HG03139 (cell line): ENCODE measurements at regions not wholly inside any gene's neighbourhood (a gene's known extent, or its start where the extent isn't known, plus 50 kb on each side); places are given as distances from the start of the nearest gene placed in this dataset.
"Not testable (repeated sequence)": the region's sequence is repeated elsewhere in the genome, so short reads cannot be mapped to it uniquely, and the experiment has no call there.

Experiments
- ATAC-seq: cut with Tn5 transposase; IDR thresholded peaks from one replicate; pipeline ENCODE4 v1.9.1; 2021; ENCODE audit not compliant: unreplicated experiment

- ATAC-seq = no peak
Measured at GRCh38 chr1:113292603-113293255, 97.6 kb upstream of the MAGI3 start.

- ATAC-seq = no peak
Measured at GRCh38 chr1:113293256-113293626, 97.1 kb upstream of the MAGI3 start.

GRCh38 chr1:113297749-113298148 is 92.6 kb upstream of the MAGI3 start:
- no peak for ATAC-seq

GRCh38 chr1:113298941-113299340 is 91.4 kb upstream of the MAGI3 start:
- ATAC-seq = no peak

GRCh38 chr1:113302636-113303035 is 87.7 kb upstream of the MAGI3 start:
- ATAC-seq = no peak

- no peak for ATAC-seq
Measured at GRCh38 chr1:113303267-113303666, 87.0 kb upstream of the MAGI3 start.

GRCh38 chr1:113305029-113305428 is 85.3 kb upstream of the MAGI3 start:
- not testable (repeated sequence) for ATAC-seq

DNA sequence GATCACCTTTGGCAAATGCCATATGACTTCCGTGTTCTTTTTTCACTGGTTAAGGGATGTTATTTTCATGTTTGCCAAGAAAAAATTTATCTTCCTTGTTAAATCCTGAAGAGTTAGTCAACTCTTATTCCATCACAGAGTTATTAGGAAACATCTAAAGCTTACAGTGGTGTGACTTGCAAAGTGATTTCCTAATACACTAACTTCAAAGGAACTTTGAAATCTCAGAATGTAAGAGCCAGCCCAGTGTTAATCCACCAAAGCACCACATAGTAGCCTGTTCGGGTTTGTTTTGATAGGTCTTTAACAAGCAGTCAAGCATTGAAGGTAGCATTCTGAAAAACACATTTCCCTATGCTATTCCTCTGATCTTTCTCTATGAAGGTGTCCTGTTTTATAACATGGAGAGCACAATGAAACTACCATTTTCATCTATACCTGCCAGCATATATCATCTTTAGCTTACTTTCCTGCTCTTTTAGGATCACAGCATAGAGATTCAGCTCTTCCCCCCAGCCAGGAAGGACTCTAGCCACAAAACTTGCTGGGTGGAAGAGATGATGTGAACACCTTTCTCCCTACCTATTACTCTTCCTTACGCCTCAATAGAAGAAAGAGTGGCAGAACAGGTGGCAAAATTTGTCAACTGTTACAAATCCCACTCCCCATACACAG is 82.4 kb upstream of the MAGI3 start:
- ATAC-seq = no peak

DNA sequence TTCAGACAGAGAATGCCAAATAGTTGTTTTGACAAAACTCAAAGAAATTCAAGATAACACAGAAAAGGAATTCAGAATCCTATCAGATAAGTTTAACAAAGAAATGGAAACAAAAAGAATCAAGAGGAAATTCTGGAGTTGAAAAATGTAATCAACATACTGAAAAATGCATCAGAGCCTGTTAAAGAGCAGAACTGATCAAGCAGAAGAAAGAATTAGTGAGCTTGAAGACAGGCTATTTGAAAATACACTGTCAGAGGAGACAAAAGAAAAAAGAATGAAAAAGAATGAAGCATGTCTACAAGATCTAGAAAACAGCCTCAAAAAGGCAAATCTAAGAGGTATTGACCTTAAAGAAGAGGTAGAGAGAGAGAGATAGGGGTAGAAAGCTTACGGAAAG is 77.7 kb upstream of the MAGI3 start:
- not testable (repeated sequence) for ATAC-seq

DNA sequence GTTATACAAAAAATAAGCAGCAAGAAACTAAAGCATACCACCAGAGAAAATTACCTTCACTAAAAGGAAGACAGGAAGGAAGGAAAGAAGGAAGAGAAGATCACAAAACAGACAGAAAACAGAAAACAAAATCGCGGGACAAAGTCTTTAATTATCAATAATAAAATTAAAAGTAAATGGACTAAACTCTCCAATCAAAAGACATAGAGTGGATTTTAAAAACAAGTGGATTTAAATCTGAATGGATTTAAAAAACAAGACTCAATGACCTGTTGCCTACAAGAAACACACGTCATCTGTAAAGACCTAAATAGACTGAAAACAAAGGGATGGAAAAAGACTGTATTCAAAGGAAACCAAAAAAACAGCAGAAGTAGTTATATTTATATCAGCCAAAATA is 75.7 kb upstream of the MAGI3 start:
- ATAC-seq = no peak

GRCh38 chr1:113320272-113320671 is 70.0 kb upstream of the MAGI3 start:
- no peak for ATAC-seq

- ATAC-seq = no peak
Measured at GRCh38 chr1:113320972-113321680, 69.2 kb upstream of the MAGI3 start.

GRCh38 chr1:113321771-113322387 is 68.4 kb upstream of the MAGI3 start:
- ATAC-seq = no peak

DNA sequence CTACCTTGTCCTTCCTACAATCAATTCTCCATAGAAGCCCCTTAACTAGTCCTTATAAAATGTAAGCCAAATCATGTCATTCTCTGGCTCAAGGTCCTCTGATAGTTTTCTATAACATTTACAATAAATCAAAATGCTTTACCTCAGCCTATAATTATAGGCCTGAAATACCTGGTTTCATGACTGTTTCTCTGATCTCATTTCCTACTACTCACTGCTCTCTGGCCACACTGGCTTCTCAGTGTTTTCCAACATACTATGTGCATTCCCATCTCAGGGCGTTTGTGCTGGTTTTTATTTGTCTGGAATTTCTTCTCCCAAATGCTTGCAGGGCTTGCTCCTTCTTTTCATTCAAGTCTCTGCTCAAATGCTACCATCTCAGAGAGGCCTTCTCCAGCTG is 67.9 kb upstream of the MAGI3 start:
- no peak for ATAC-seq

DNA sequence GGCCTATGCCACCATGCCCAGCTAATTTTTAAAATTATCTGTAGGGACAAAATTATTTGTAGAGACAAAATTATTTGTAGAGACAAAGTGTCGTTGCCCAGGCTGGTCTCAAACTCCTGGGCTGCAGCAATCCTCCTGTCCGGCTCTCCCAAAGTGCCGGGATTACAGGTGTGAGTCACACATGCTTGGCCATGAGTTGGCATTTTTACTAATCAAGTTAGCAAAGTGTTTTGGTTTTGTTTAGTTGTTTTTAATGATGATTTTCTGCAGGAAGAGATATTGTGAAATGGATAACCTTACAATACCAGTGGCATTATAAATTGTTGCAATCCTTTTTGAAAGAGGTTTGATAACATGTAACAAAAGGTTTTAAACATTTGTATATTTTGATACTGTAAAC is 65.3 kb upstream of the MAGI3 start:
- ATAC-seq = no peak

DNA sequence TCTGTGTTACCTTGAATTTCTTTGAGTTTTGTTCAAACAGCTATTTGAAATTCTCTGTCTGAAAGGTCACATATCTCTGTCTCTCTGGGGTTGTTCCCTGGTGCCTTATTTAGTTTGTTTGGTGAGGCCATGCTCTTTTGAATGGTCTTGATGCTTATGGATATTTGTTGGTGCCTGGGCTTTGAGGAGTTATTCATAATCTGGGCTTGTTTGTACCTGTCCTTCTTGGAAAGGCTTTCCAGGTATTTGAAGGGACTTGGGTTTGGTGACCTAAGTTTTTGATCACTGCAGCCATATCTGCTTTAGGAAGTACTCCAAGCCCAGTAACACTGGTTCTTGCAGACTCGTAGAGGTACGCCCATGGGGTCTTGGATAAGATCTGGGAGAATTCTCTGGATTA is 63.3 kb upstream of the MAGI3 start:
- ATAC-seq = no peak

- ATAC-seq = no peak
Measured at GRCh38 chr1:113333056-113333455, 57.3 kb upstream of the MAGI3 start.

DNA sequence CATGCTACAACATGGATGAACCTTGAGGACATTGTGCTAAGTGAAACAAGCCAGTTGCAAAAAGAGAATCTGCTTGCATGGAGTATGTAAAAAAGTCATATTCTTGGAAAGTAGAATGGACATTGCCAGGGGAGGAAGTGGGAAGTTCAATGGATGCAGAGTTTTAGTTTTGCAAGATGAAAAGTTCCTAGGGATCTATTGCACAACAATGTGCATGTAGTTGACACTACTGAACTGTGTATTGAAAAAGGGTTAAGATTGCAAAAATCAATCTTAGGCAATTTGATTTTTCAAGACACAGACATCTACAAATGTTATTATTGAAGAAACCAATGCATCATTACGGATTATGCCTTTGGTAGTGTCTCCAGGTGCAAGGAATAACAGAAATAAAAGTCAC is 50.3 kb upstream of the MAGI3 start:
- ATAC-seq = no peak
